CD8-positive, alpha-beta memory T cell (primary cell): ENCODE measurements at regions not wholly inside any gene's neighbourhood (a gene's known extent, or its start where the extent isn't known, plus 50 kb on each side); places are given as distances from the start of the nearest gene placed in this dataset.

Experiments used
- CTCF ChIA-PET: fragments of 350-600 bp; sonication (Branson Sonifier 250); formaldehyde crosslinking; loops from one replicate; lab custom pipeline; 2021; ENCODE audit warnings: antibody characterized with exemption; lab: Charles Lee
- POLR2A ChIA-PET: fragments of 350-600 bp; sonication (Branson Sonifier 250); formaldehyde crosslinking; loops from one replicate; lab custom pipeline; 2021; ENCODE audit warnings: antibody characterized with exemption; lab: Charles Lee
- DNase-seq, 5 donors: peaks; one replicate each; pipeline versions ENCODE4 v3.0.0 to v3.0.0-alpha.2; 2020 to 2022; ENCODE audit warnings: mixed read lengths in 1 of 5
- H3K27ac ChIP-seq: one replicate; pipeline ENCODE4 v1.7.0; 2013; ENCODE audit warnings: low read depth, mild to moderate bottlenecking, low read length, moderate library complexity
- H3K27me3 ChIP-seq: 2 replicates; pipeline ENCODE4 v1.7.0; 2013; ENCODE audit warnings: low read length, mild to moderate bottlenecking; ENCODE audit not compliant: insufficient read depth, poor library complexity, severe bottlenecking
- H3K36me3 ChIP-seq: 2 replicates; pipeline ENCODE4 v1.7.0; 2013; ENCODE audit warnings: mild to moderate bottlenecking, low read length, moderate library complexity; ENCODE audit not compliant: insufficient read depth
- H3K4me1 ChIP-seq: 2 replicates; pipeline ENCODE4 v1.7.0; 2013; ENCODE audit warnings: mild to moderate bottlenecking, low read length, moderate library complexity; ENCODE audit not compliant: insufficient read depth
- H3K4me3 ChIP-seq: 2 replicates; pipeline ENCODE4 v1.7.0; 2013; ENCODE audit warnings: mild to moderate bottlenecking, low read length
- H3K9me3 ChIP-seq: 2 replicates; pipeline ENCODE4 v1.7.0; 2013; ENCODE audit warnings: mild to moderate bottlenecking, low read length
- H3K27ac Mint-ChIP-seq, 8 donors: one replicate each; pipeline ENCODE4 v1.8.0; 2020 to 2021; ENCODE audit warnings: mixed read lengths in 8 of 8, mild to moderate bottlenecking in 6 of 8, inconsistent platforms in 3 of 8, moderate library complexity in 3 of 8
- H3K27me3 Mint-ChIP-seq, 2 donors: one replicate each; pipeline ENCODE4 v1.8.0; 2020 to 2021; ENCODE audit warnings: mixed read lengths in 2 of 2, mild to moderate bottlenecking in 1 of 2, moderate library complexity in 1 of 2
- H3K36me3 Mint-ChIP-seq, 3 donors: one replicate each; pipeline ENCODE4 v1.8.0; 2020 to 2021; ENCODE audit warnings: mixed read lengths in 3 of 3, inconsistent platforms in 1 of 3, mild to moderate bottlenecking in 1 of 3
- H3K4me1 Mint-ChIP-seq, 3 donors: one replicate each; pipeline ENCODE4 v1.8.0; 2020 to 2021; ENCODE audit warnings: mixed read lengths in 3 of 3, inconsistent platforms in 1 of 3, mild to moderate bottlenecking in 1 of 3
- H3K4me3 Mint-ChIP-seq, 7 donors: one replicate each; pipeline ENCODE4 v1.8.0; 2020 to 2021; ENCODE audit warnings: mixed read lengths in 7 of 7, mild to moderate bottlenecking in 6 of 7, moderate library complexity in 4 of 7, inconsistent platforms in 2 of 7
- H3K9me3 Mint-ChIP-seq, 5 donors: one replicate each; pipeline ENCODE4 v1.8.0; 2020 to 2022; ENCODE audit warnings: mixed read lengths in 5 of 5, mild to moderate bottlenecking in 3 of 5, moderate library complexity in 2 of 5, inconsistent platforms in 1 of 5

DNA sequence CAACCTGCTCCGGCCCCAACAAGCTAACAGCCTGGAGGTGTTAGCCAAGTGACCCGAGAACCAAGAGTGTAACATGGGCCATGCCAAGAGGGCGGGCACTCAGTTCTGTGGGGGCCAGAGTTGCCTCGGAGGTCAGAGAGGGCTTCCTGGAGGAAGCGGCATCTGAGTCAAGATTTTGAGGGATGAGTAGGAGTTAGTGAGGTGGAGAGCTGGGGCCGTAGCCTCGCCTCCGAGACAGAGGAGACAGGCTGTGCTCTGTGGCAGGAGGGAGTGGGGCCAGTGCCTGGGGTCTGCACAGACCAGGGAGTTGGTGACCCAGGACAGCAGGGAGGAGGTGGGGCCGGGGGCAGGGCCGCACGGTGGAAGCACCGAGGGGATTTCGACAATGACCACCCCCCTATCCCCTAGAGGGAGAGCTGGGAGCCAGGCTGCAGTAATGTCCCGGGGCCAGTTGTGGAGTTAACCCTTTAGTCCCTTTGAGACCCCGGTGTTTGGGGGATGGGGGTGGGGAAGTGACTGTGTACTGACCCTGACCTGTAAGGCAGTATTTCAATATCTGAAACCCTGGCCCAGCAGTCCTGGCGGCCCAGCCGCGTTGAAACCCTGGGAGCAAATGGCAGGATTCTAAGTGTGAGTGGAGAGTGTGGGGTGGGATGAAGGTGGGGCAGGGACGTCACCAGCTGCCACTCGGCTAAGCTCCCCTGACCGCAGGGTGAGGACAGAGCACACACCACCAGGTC lies 148.7 kb upstream of the COL5A1 start:
- Histone ChIP-seq H3K4me1 (no peaks in the 10 kb centered on the region), H3K27me3 (peaks cover 3% of the 10 kb centered on the region), H3K9me3 (no peaks in the 10 kb centered on the region), H3K36me3 (no peaks in the 10 kb centered on the region), H3K4me3 (no peak overlapping the region), H3K27ac (no peak overlapping the region)
- Mint-ChIP-seq H3K36me3 (no peaks in the 10 kb centered on the region), H3K27me3 (peaks cover 2 to 24% of the 10 kb centered on the region in 2 donors), H3K4me1 (no peaks in the 10 kb centered on the region), H3K27ac (peak overlapping the region in 1 of 8 donors; percentile 87), H3K9me3 (peaks cover 0 to 3% (median 0%) of the 10 kb centered on the region in 5 donors), H3K4me3 (no peak overlapping the region)
- ChIA-PET POLR2A (no interaction called here), CTCF (no interaction called here)
- DNase-seq = peak in 1 of 5 donors; percentile 33

DNA sequence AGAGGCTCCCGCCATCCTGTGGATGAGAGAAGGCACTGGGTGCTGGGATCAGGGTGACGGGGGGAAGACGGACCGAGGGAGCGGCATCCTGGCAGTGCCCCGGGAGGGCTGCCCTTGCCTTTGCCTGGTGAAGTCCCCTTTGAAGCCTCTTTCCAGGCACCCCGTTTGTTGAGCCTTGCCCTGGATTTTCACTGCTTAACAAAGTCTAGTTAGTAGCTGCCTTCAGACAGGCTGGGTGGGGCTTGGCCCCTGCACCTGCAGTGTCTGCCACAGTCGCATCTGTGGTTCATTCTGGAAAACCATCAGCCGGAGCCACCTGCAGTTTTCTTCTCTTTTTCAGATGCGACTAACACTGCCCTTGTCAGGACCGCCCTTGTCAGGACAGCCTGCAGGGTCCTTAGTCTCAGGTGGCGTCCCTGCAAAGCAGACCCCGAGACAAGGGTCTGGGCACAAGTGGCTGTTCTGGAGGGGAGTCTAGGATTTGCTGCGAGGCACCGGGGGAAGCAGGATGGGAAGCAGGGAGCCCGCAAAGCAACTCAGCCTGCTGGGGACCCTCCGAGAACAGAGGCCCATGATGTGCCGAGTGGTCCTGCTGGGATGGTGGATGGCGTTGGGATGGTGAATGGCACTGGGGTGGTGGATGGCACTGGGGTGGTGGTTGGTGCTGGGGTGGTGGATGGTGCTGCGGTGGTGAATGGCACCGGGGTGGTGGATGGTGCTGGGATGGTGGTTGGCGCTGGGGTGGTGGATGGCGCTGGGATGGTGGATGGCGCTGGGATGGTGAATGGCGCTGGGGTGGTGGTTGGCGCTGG lies 147.9 kb upstream of the COL5A1 start:
- no peaks in the 10 kb centered on the region for H3K4me1 Mint-ChIP-seq
- H3K36me3 ChIP-seq = no peaks in the 10 kb centered on the region
- peak in 1 of 5 donors; percentile 28 for DNase-seq
- POLR2A ChIA-PET = no interaction called here
- no peak overlapping the region for H3K27ac ChIP-seq
- H3K27me3 ChIP-seq = peaks cover 3% of the 10 kb centered on the region
- no peaks in the 10 kb centered on the region for H3K9me3 ChIP-seq
- CTCF ChIA-PET = no interaction called here
- H3K4me1 ChIP-seq = no peaks in the 10 kb centered on the region
- H3K4me3 ChIP-seq = no peak overlapping the region
- peaks cover 2 to 24% of the 10 kb centered on the region in 2 donors for H3K27me3 Mint-ChIP-seq
- H3K9me3 Mint-ChIP-seq = peaks cover 0 to 3% (median 0%) of the 10 kb centered on the region in 5 donors
- H3K36me3 Mint-ChIP-seq = no peaks in the 10 kb centered on the region
- no peak overlapping the region for H3K4me3 Mint-ChIP-seq
- no peak overlapping the region for H3K27ac Mint-ChIP-seq

DNA sequence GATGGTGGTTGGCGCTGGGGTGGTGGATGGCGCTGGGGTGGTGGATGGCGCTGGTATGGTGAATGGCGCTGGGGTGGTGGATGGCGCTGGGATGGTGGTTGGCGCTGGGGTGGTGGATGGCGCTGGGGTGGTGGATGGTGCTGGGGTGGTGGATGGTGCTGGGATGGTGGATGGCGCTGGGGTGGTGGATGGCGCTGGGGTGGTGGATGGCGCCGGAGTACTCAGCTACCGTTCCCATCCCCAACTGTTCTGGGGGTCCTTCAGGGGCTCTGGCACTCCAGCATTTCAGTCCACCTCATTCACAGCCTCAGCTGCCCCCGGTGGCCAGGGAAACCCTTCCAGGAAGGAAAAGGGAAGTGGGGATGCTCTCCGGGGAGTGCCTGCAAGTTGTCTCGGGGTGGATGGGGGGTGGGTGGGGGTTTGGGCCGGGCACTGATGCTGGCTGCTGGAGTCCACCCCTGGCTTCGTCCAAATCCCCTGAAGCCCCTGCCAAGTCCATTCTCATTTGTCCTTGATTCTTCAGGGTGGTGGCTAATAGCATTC lies 147.3 kb upstream of the COL5A1 start:
- Mint-ChIP-seq H3K4me3 (no peak overlapping the region), H3K27ac (no peak overlapping the region), H3K9me3 (peaks cover 0 to 1% (median 0%) of the 10 kb centered on the region in 5 donors), H3K4me1 (no peaks in the 10 kb centered on the region), H3K36me3 (no peaks in the 10 kb centered on the region), H3K27me3 (peaks cover under 1 to 21% of the 10 kb centered on the region in 2 donors)
- no peaks in the 10 kb centered on the region for H3K9me3 ChIP-seq
- H3K4me3 ChIP-seq = no peak overlapping the region
- ChIA-PET POLR2A (no interaction called here), CTCF (no interaction called here)
- peaks cover 3% of the 10 kb centered on the region for H3K27me3 ChIP-seq
- no peaks in the 10 kb centered on the region for H3K4me1 ChIP-seq
- no peak overlapping the region for H3K27ac ChIP-seq
- peak in 1 of 5 donors; percentile 25 for DNase-seq
- no peaks in the 10 kb centered on the region for H3K36me3 ChIP-seq

DNA sequence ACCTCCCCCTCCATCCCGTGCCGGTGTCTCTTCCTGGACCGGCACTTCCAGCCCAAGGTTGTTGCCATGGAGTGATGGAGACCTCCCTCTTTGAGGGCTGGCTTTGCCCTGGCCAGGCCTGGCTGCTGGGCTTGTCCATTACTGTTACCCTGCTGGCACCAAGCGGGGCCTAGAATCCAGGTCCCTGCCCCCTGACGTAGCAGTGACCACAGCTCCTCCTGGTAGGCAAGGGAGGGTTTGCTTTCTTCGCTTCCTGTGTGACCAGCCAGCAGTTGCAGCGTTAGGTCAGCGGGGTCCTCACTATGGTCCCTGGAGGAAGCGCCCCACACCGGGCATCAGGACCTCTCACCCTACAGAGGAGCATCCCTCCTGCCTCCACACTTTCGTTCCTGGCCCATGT lies 146.7 kb upstream of the COL5A1 start:
- DNase-seq = no peak
- Mint-ChIP-seq H3K4me1 (no peaks in the 10 kb centered on the region), H3K27me3 (peaks cover 0 to 18% of the 10 kb centered on the region in 2 donors), H3K27ac (no peak overlapping the region), H3K9me3 (no peaks in the 10 kb centered on the region), H3K4me3 (no peak overlapping the region), H3K36me3 (no peaks in the 10 kb centered on the region)
- CTCF ChIA-PET = no interaction called here
- Histone ChIP-seq H3K27me3 (peaks cover 3% of the 10 kb centered on the region), H3K27ac (no peak overlapping the region), H3K4me1 (no peaks in the 10 kb centered on the region), H3K36me3 (no peaks in the 10 kb centered on the region), H3K4me3 (no peak overlapping the region), H3K9me3 (no peaks in the 10 kb centered on the region)
- POLR2A ChIA-PET = no interaction called here

DNA sequence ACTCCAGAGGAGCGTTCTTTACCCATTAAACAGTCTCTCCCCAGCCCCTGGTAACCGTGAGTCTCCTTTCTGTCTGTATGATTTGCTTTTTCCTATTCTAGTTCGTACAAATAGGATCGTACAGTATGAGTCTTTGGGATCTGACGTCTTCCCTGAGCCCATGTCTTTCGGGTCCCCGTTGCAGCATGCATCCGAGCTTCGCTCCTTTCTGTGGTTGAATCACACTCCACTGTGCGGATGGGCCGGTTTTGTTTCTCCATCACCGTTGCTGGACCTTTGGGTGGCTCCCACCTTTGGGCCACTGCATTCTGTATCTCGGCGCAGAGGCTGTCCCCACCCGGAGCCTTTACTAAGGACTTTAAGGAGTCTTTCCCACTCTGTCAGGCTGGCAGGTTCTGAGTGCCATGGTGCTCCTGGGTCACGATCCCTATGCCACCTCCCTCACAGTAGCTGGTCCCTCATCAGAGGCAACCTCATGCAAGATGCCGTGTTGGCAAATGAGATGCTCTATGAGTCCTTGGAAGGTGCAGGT lies 145.7 kb upstream of the COL5A1 start:
- Histone ChIP-seq H3K9me3 (no peaks in the 10 kb centered on the region), H3K4me3 (no peak overlapping the region), H3K27me3 (peaks cover 3% of the 10 kb centered on the region), H3K36me3 (no peaks in the 10 kb centered on the region), H3K4me1 (no peaks in the 10 kb centered on the region), H3K27ac (no peak overlapping the region)
- Mint-ChIP-seq H3K4me1 (no peaks in the 10 kb centered on the region), H3K27me3 (peaks cover 6 to 12% of the 10 kb centered on the region in 2 donors), H3K9me3 (no peaks in the 10 kb centered on the region), H3K36me3 (no peaks in the 10 kb centered on the region), H3K4me3 (no peak overlapping the region), H3K27ac (no peak overlapping the region)
- ChIA-PET CTCF (no interaction called here), POLR2A (no interaction called here)
- no peak for DNase-seq

DNA sequence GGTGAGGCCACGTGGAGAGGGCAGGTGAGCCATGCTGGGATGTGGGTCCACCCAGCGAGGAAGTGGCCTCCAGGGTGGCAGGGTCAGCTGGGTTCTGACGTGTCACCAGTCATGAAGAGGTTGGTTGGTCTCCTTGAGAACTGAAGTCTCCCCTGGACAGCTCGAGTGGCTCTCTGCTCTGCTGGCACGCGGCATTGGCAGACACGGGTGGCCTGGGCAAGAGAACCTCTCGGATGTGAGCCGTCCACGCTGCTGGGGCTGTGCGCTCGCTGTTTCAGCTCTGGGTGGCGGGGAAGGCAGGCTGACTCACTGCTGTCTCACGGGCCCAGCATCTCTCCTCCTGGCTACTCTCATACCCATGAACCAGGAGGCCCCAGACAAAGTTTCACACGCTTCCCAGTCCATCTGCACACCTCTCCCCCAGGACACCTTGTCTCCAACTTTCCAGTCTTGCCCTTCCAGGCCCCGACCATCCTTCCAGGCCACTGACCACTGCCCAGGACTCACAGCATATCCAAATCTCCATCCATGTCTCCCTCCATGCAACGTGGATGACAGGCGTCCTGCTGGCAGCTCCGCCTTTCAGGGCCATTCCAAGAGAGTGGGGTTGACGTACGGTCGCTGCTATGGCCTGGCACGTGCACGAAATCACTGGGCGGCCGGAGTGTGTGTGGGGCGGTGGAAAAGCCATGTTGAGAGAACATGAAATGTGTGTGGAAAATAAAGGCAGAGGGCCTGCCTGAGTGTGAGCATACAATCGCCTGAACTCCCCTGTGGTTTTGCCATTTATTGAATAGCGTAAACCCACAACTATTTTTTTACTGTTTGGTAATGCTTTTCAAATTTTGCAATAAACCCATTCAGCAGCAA lies 145.0 kb upstream of the COL5A1 start:
- POLR2A ChIA-PET = no interaction called here
- Histone ChIP-seq H3K9me3 (no peaks in the 10 kb centered on the region), H3K36me3 (no peaks in the 10 kb centered on the region), H3K27me3 (no peaks in the 10 kb centered on the region), H3K27ac (no peak overlapping the region), H3K4me3 (no peak overlapping the region), H3K4me1 (no peaks in the 10 kb centered on the region)
- Mint-ChIP-seq H3K4me3 (no peak overlapping the region), H3K4me1 (no peaks in the 10 kb centered on the region), H3K27ac (peak overlapping the region in 1 of 8 donors; percentile 86), H3K36me3 (no peaks in the 10 kb centered on the region), H3K9me3 (no peaks in the 10 kb centered on the region), H3K27me3 (peaks cover 6 to 7% of the 10 kb centered on the region in 2 donors)
- CTCF ChIA-PET = no interaction called here
- DNase-seq = no peak

DNA sequence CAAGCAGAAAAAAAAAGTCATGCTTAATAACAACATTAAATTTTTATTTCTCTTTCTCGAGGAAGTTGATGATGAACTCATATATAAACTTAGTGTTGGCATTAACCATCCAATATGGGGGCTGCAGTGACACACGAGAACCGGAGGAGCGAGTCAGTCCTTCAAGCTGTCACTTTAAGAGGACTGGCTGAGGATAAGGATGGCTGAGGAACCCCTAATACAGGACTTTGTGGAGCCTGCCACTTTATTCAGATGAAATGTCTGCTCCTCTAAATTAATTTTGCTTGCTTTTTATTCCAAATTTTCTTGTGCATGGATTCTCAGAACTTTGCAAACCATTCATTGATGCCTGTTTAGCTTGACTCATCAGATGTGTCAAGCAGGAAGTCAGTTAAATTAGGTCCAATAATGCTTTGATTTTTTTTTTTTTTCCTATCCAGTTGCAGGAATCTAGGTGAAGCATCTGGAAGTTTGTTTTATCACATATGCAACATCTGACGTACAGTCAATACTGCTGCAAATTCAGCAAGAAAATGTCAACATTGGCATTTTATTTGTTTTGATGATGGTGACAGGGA lies 144.2 kb upstream of the COL5A1 start:
- Histone ChIP-seq H3K27ac (no peak overlapping the region), H3K9me3 (no peaks in the 10 kb centered on the region), H3K27me3 (no peaks in the 10 kb centered on the region), H3K36me3 (no peaks in the 10 kb centered on the region), H3K4me3 (no peak overlapping the region), H3K4me1 (no peaks in the 10 kb centered on the region)
- POLR2A ChIA-PET = no interaction called here
- no peaks in the 10 kb centered on the region for H3K9me3 Mint-ChIP-seq
- H3K27ac Mint-ChIP-seq = no peak overlapping the region
- peaks cover 6 to 8% of the 10 kb centered on the region in 2 donors for H3K27me3 Mint-ChIP-seq
- no peak overlapping the region for H3K4me3 Mint-ChIP-seq
- no peaks in the 10 kb centered on the region for H3K36me3 Mint-ChIP-seq
- no peaks in the 10 kb centered on the region for H3K4me1 Mint-ChIP-seq
- CTCF ChIA-PET = no interaction called here
- no peak for DNase-seq
